ENCODE measurements at regions not wholly inside any gene's neighbourhood (a gene's known extent, or its start where the extent isn't known, plus 50 kb on each side); places are given as distances from the start of the nearest gene placed in this dataset.

GRCh38 chr3:111470032-111470431 is 72.0 kb upstream of the CD96 start:
- ATAC-seq, result no peak
- no peak for DNase-seq (ENCODE audit: low spot score)

- DNase-seq (ENCODE audit: low spot score), result no peak
- ATAC-seq, result no peak
Observed at GRCh38 chr3:111471831-111472230, 70.2 kb upstream of the CD96 start.

- ATAC-seq, result no peak
- no peak for DNase-seq (ENCODE audit: low spot score)
Observed at GRCh38 chr3:111472556-111472955, 69.4 kb upstream of the CD96 start.

GRCh38 chr3:111473550-111473949 is 68.4 kb upstream of the CD96 start:
- no peak for ATAC-seq

GRCh38 chr3:111476701-111477100 is 65.3 kb upstream of the CD96 start:
- DNase-seq (ENCODE audit: low spot score) (no peak), ATAC-seq (no peak)

More at GRCh38 chr3:111473550-111473949, 68.4 kb upstream of the CD96 start:
- DNase-seq (ENCODE audit: low spot score), result no peak

- no peak for DNase-seq (ENCODE audit: low spot score)
- no peak for ATAC-seq
Observed at GRCh38 chr3:111480091-111480490, 61.9 kb upstream of the CD96 start.

- DNase-seq (ENCODE audit: low spot score), result no peak
- no peak for ATAC-seq
Observed at GRCh38 chr3:111481551-111481950, 60.4 kb upstream of the CD96 start.

- ATAC-seq, result no peak
- DNase-seq (ENCODE audit: low spot score), result no peak
Observed at GRCh38 chr3:111482574-111482973, 59.4 kb upstream of the CD96 start.

- ATAC-seq, result no peak
Observed at GRCh38 chr3:111485086-111485485, 56.9 kb upstream of the CD96 start.

More at GRCh38 chr3:111485086-111485485, 56.9 kb upstream of the CD96 start:
- no peak for DNase-seq (ENCODE audit: low spot score)
